ENCODE measurements at regions not wholly inside any gene's neighbourhood (a gene's known extent, or its start where the extent isn't known, plus 50 kb on each side); places are given as distances from the start of the nearest gene placed in this dataset.

GRCh38 chr5:98060148-98060547, 713.3 kb upstream of the RGMB start:
- Histone ChIP-seq H3K27ac (no peak overlapping the region), H3K36me3 (no peaks in the 10 kb centered on the region), H3K4me1 (no peaks in the 10 kb centered on the region), H3K4me3 (no peak overlapping the region), H3K9me3 (no peaks in the 10 kb centered on the region), H3K27me3 (ENCODE audit: low read depth) (no peaks in the 10 kb centered on the region)
- TF ChIP-seq CTCF (IDR thresholded peaks at IDR 0.05) = no peak
- ATAC-seq (no peak), DNase-seq (no peak)
- intact Hi-C loops (cut with DNase I) = no loop called here

- intact Hi-C loops (cut with DNase I) = no loop called here
- H3K9me3 ChIP-seq = no peaks in the 10 kb centered on the region
- H3K27ac ChIP-seq = no peak overlapping the region
- no peak for DNase-seq
- TF ChIP-seq CTCF (IDR thresholded peaks at IDR 0.05) = no peak
- no peak overlapping the region for H3K4me3 ChIP-seq
- H3K4me1 ChIP-seq = no peaks in the 10 kb centered on the region
- H3K27me3 ChIP-seq (ENCODE audit: low read depth) = no peaks in the 10 kb centered on the region
- no peak for ATAC-seq
- no peaks in the 10 kb centered on the region for H3K36me3 ChIP-seq
Observed at GRCh38 chr5:98064118-98064685, 709.3 kb upstream of the RGMB start.

GRCh38 chr5:98065261-98065909, 708.1 kb upstream of the RGMB start:
- Histone ChIP-seq H3K36me3 (no peaks in the 10 kb centered on the region), H3K4me1 (no peaks in the 10 kb centered on the region), H3K27me3 (ENCODE audit: low read depth) (no peaks in the 10 kb centered on the region), H3K9me3 (no peaks in the 10 kb centered on the region), H3K4me3 (no peak overlapping the region), H3K27ac (no peak overlapping the region)
- TF ChIP-seq CTCF (IDR thresholded peaks at IDR 0.05) = no peak
- ATAC-seq (no peak), DNase-seq (no peak)
- intact Hi-C loops (cut with DNase I) = no loop called here

GRCh38 chr5:98066910-98067309, 706.6 kb upstream of the RGMB start:
- no peak for TF ChIP-seq CTCF (IDR thresholded peaks at IDR 0.05)
- DNase-seq (no peak), ATAC-seq (no peak)
- intact Hi-C loops (cut with DNase I) = no loop called here
- Histone ChIP-seq H3K27me3 (ENCODE audit: low read depth) (no peaks in the 10 kb centered on the region), H3K9me3 (no peaks in the 10 kb centered on the region), H3K36me3 (no peaks in the 10 kb centered on the region), H3K4me3 (no peak overlapping the region), H3K4me1 (no peaks in the 10 kb centered on the region), H3K27ac (no peak overlapping the region)

DNA sequence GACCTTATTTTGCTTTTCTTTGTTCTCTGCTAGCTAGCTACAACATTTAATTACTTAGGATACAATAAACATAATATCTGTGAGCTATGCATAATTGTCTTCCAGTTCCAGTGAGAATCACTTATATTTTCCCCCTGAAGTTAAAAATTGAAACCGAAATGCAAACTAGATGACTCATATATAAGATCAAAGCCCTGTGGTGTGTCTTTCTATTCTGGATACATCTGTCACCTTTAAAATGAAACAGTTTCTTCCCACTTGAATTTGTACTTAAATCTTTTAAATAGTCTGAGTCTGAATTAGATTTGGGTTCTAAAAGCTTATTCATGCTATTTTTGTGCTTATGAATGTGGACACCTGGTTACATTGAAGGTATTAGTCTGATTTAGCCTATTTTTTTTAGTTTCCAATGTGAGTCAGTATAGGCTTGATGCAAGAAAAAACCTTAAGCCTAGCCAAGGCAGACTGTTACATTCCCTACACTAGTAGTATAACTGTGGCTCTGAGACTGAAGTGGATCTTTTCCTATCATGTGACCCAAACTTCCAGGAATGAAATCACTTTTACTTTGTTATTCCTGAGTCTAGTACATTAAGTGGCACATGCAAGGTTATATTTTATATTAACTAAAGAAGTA, 703.5 kb upstream of the RGMB start:
- intact Hi-C loops (cut with DNase I) = no loop called here
- ATAC-seq (no peak), DNase-seq (no peak)
- no peak overlapping the region for H3K4me3 ChIP-seq
- H3K9me3 ChIP-seq = no peaks in the 10 kb centered on the region
- no peaks in the 10 kb centered on the region for H3K36me3 ChIP-seq
- no peaks in the 10 kb centered on the region for H3K4me1 ChIP-seq
- H3K27me3 ChIP-seq (ENCODE audit: low read depth) = no peaks in the 10 kb centered on the region
- H3K27ac ChIP-seq = no peak overlapping the region
- no peak for TF ChIP-seq CTCF (IDR thresholded peaks at IDR 0.05)

All from lower lobe of right lung (tissue), 2 donors.